Activated effector memory CD4-positive, alpha-beta T cell treated with Interleukin-2 at 50 U/mL for 16 hours (primary cell): ENCODE measurements at regions not wholly inside any gene's neighbourhood (a gene's known extent, or its start where the extent isn't known, plus 50 kb on each side); places are given as distances from the start of the nearest gene placed in this dataset.
"Not testable (repeated sequence)": the region's sequence is repeated elsewhere in the genome, so short reads cannot be mapped to it uniquely, and the experiment has no call there.

Experiments used
- DNase-seq: peaks from one replicate; pipeline ENCODE4 v3.0.0-alpha.2; 2020

- DNase-seq, result no peak
Measured at GRCh38 chr2:106288873-106289272, 94.8 kb upstream of the UXS1 start.

DNA sequence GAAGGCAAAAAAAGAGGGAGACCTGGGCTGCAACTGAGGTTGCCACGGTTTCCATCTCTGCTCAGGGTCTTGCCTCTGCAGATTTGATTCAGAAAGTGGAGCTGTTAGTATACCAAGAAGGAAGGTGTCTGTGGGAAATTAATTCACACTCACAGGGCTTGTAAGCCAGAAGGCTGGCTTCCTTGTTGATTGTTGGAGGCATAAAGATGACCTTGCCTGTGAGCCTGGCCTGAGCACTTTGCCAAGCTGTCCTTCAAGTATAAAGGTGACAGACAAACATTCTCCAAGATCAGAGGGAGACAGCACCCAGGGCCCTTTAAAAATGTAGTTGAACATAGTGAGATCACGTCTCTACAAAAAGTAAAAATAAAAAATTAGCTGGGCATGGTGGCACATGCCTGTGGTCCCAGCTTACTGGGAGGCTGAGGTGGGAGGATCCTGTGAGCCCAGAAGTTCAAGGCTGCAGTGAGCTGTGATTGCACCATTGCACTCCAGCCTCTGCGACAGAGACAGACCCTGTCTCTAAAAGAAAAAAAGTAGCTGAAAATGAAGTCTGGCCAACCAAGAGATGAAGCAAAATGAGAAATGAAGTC, 91.2 kb upstream of the UXS1 start:
- DNase-seq, result no peak

DNA sequence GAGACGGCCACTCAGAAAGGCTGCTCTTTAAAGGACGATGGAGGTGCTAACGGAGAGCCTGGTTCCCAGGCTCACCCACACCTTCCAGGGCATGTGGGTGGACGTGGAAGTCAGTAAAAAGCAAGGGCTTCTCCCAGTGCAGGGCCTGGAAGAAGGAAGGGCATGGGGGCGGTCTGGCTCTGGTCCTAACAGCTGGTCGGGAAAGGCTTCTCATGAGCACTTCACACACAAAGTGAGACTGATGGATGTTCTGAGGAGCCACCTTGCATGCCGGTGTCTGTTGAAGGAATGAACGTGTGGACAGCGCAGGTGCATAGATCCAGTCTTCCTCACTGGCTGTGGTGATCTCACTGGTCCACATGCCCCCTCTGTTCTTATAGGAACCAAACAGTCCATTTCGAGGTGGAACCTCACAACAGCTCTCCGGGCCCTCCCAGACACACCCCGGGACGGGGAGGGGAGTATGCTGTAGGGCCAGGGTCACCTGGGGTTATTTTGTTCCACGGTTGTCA, 90.6 kb upstream of the UXS1 start:
- no peak for DNase-seq

- no peak for DNase-seq
Measured at GRCh38 chr2:106284255-106284654, 90.2 kb upstream of the UXS1 start.

DNA sequence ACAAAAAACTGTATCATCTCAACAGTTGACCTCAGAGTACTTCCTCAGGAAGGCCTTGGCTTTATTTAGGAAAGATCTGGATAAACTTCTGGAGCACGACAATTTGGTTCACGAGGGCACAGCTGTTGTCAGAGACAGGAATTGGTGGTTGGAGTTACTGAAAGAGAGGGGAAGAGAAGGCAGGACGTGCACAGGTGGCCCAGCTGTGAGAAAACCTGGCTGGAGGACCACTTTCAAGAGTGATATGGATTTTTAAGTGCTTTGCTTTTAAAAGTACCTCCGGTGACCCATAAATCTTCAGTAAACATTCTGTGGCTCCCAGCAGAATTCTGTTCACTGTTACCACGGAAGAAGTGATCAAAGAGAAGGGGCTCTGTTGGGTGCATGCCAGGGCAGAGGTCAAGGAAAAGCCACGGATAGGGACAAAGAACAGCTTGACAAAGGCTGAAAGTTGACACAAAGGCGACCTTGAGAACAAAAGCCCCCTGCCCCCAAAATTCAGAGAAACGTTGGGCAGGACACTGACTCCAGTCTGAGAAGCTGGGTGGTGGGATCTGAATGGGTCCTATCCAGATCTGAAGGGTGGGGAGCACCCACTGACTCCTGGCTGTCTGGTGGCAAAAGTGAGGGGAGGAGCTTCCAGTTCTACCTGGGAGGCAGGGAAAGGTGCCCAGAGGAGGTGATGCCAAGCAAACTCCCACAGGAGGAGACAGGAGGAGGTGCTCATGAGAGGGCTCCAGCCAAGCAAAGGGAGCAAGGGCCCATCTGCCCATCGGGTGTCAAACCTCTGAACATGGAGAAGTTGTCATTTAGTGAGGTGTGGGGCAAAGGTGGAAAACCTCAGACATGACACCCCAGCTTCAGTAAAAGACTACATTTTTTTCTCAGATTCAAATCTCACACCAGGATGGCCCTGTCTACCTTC, 89.4 kb upstream of the UXS1 start:
- DNase-seq, result not testable (repeated sequence)

DNA sequence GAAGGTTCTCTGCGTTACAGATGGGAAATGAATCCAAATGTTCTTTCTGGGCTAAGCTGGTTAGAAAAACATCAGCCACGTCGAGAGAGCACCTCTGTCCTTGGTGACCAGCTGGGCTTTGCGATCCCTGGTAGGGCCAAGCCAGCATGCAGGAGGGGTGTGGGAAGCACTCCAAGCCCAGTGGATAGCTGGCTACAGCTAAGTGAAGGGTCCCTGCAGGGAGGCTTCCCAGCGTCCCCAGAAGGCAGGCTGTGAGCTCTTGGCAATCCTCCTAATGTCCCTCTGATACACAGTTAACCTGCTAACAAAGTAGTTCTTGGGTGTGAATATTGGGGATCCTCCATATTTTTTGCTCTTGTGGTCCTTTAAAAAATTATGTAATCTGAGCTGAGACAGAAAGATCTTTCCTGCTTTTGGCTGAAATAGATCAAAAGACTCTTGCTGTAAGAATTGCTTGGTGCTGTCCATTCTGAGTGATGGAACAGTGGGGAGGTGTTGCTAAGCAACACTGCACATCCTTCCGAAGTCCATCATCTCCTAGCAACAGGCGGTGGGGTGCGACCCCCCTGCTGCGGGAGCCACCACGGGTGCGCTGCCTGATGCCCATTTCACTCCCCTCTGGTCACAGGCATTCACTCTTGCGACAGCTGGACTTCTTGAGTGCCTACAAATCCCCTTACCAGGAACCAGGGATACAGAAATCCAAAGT, 88.5 kb upstream of the UXS1 start:
- no peak for DNase-seq

GRCh38 chr2:106281907-106282430, 87.9 kb upstream of the UXS1 start:
- not testable (repeated sequence) for DNase-seq

GRCh38 chr2:106280722-106281446, 86.8 kb upstream of the UXS1 start:
- DNase-seq, result no peak

GRCh38 chr2:106280224-106280623, 86.1 kb upstream of the UXS1 start:
- DNase-seq, result no peak

DNA sequence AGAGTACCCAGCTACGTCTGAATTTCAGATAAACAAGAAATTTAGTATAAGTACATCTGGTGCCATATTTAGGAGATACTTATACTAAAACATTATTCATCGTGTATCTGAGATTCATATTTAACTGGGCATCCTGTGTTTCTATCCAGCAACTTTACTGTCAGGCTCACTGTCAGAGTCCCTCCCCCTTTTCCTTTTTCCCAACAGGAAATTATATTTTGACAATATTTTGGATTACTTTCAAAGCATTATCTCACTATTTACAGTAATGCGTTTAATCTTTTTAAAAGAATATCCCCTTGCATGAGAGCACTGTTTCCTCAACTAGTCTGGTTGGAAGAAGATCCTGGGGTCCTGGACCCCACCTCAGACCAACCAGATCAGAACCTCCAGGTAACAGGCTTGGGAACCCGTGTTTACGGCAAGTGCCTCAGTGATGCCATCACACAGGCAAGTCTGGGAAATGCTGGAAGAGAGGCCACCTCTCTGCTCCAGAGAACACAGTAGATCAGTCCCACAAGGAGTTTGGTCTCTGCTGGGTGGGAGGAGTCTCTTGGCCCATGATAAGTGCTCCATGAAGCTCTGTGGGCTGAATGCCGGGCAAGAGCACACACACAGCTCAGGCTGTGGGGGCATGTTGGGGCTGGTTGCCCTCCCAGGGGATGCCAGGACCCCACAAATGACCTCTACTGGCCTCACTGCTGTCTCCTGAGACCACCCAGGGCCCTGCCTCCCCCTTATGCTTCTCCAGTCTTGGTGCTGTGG, 84.2 kb upstream of the UXS1 start:
- DNase-seq, result no peak

- no peak for DNase-seq
Measured at GRCh38 chr2:106277426-106277825, 83.3 kb upstream of the UXS1 start.

- DNase-seq, result no peak
Measured at GRCh38 chr2:106275971-106276370, 81.9 kb upstream of the UXS1 start.

DNA sequence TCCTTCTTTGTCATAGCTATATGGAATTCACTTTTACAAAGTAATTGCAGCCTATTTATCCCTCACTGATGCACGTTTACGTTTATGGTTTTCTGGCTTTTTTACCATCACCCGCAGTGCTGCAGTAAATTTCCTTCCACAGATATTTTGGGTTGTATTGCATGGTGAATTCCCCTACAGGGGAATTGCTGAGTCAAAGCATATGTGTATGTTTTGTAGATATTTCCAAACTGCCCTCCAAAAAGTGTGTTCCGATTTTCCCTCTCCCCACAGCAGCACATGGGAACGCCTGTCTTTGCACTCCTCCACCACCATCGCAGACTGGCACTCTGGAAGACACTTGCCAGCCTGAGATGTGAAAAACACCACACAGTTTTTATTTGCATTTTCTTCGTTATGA, 80.6 kb upstream of the UXS1 start:
- DNase-seq, result no peak

DNA sequence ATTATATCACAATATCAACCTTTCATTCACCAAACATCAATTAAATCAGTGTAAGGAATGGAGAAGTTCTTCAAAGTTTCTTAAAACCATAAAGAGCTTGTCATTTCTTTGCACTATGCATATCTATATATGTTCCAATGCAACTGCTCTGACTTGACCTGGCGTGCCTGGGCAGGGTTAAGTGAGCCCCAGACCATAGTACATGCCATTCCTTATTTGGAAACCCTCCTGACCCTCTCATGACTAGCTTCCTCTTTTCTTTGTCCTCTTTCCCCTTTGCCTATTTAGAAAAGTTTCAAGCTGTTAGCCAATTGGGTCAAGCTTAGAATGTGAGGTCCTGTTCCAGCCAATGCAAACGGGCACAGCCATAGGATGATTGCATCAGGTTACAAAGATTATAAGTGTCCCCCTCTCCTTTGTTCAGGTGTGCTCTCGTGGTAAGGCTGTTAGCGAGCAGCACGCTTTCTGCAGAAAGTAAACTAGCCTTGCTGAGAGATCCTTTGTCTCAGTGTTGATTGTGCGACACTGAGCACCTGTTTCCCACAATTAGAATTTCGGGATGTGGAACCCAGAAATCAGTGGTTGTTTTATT, 78.2 kb upstream of the UXS1 start:
- DNase-seq, result no peak

DNA sequence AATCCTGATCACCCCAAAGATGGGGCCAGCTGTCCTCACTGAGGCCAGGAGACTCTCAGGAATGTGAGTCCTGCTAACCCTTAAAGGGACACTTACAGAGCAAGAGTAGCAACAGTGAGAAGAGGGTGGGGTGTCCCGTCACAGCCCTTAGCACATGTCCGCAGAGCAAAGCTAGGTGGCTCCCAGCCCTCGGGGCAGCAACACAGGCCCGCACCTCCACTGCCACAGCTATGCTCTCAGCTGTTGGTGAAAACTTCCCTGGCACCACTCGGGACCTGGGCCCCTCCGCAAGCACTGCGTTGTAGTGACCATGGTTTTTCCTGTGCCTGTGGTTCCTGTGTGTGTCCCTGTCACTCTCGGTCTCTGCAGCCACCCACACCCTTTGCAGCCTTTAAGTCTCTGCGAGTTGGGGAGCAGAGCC, 76.4 kb upstream of the UXS1 start:
- no peak for DNase-seq

GRCh38 chr2:106269591-106270291, 75.6 kb upstream of the UXS1 start:
- DNase-seq, result peak; percentile 3

DNA sequence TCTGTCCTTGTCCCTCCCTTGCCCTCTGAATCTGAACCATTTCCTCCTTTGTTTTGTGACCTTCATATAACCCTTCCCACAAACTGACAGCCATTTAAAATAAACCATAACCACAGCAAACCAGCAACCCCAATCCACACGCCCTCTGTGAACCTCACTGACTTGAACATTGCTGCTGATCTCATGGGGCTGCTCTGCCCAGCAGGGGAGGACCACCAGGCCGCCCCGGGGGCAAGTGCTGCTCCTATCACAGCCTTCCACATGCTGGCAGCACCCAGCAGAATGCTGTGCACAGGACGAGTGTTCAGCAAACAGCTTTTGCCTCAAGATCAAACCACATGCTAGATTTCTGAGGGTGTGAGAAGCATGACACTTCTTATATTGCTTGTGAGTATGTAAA, 73.9 kb upstream of the UXS1 start:
- no peak for DNase-seq

- no peak for DNase-seq
Measured at GRCh38 chr2:106261871-106262321, 67.8 kb upstream of the UXS1 start.

- DNase-seq, result not testable (repeated sequence)
Measured at GRCh38 chr2:106258859-106259258, 64.8 kb upstream of the UXS1 start.

- DNase-seq, result no peak
Measured at GRCh38 chr2:106257830-106258229, 63.7 kb upstream of the UXS1 start.

GRCh38 chr2:106257135-106257534, 63.0 kb upstream of the UXS1 start:
- DNase-seq, result no peak
